ENCODE measurements at regions not wholly inside any gene's neighbourhood (a gene's known extent, or its start where the extent isn't known, plus 50 kb on each side); places are given as distances from the start of the nearest gene placed in this dataset.

DNA sequence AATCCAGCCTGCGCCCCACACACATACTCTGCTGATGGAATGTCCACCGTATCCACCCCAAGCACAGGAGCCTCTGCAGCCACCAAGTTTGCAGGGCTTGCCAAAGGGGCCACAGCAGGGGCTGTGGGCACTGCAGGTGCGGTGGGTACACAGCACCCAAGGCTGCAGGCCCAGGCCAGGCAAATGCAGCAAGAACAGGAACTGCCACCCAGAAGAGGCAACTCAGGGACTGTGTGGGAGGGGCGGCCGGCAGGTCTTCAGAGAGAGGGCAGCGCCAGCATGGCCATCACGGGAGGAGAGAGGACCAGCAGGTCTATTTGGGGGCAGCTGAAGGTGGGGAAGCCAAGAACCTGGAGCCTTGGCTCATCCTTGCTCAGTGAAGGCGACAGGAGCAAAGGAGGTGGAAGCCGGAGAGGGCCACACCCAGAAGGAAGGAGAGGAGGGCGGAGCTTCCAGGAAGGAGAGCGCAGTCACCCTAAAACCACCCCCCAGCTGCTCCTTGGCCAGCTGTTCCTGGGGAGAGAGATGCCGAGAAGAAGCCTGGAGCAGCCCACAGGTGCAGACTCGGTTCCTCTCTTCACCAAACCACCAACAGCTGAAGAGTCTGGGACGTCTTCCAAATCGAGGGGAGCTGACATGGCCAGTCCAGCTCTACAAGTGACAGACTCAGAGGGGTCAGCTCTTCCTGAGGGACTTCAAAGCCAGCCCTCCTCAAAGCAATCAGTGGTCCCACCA is 265.1 kb upstream of the CDYL start:
- TF ChIP-seq HEY1 (CRISPR knock-in tag; IDR thresholded peaks at IDR 0.05; ENCODE audit: borderline replicate concordance) (no peak), POLR2AphosphoS5 (IDR thresholded peaks at IDR 0.05; ENCODE audit: control insufficient read depth, insufficient read depth, low read depth, low read length) (no peak), SIRT6 (IDR thresholded peaks at IDR 0.05; ENCODE audit: low read depth, low read length) (no peak), CREB1 (IDR thresholded peaks at IDR 0.05) (no peak), CREB1 (CRISPR knock-in tag; IDR thresholded peaks at IDR 0.05) (no peak), EZH2 (IDR thresholded peaks at IDR 0.05; ENCODE audit: borderline replicate concordance, low read depth, low read length) (no peak), SIX5 (IDR thresholded peaks at IDR 0.05; ENCODE audit: borderline replicate concordance in 1 of 2, insufficient read depth in 1 of 2, low read depth in 1 of 2, low read length in 2 of 2) (no peak), HNRNPL (IDR thresholded peaks at IDR 0.05; ENCODE audit: low read depth, low read length) (no peak), JUNB (CRISPR knock-in tag; conservative IDR thresholded peaks at IDR 0.05) (no peak), GATA2 (CRISPR knock-in tag; IDR thresholded peaks at IDR 0.05) (no peak), ETV1 (tag; conservative IDR thresholded peaks at IDR 0.05; ENCODE audit: low read depth) (no peak), ZNF253 (CRISPR knock-in tag; conservative IDR thresholded peaks at IDR 0.05) (no peak)
- TF ChIP-seq, protein P1, sequence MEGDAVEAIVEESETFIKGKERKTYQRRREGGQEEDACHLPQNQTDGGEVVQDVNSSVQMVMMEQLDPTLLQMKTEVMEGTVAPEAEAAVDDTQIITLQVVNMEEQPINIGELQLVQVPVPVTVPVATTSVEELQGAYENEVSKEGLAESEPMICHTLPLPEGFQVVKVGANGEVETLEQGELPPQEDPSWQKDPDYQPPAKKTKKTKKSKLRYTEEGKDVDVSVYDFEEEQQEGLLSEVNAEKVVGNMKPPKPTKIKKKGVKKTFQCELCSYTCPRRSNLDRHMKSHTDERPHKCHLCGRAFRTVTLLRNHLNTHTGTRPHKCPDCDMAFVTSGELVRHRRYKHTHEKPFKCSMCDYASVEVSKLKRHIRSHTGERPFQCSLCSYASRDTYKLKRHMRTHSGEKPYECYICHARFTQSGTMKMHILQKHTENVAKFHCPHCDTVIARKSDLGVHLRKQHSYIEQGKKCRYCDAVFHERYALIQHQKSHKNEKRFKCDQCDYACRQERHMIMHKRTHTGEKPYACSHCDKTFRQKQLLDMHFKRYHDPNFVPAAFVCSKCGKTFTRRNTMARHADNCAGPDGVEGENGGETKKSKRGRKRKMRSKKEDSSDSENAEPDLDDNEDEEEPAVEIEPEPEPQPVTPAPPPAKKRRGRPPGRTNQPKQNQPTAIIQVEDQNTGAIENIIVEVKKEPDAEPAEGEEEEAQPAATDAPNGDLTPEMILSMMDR (IDR thresholded peaks at IDR 0.05 in 2 of 3, conservative IDR thresholded peaks at IDR 0.05 in 1 of 3; ENCODE audit: insufficient read depth in 2 of 3, low read depth in 1 of 3, low read length in 3 of 3), result no peak

Measured in K562 (cell line).